MM.1S (cell line): ENCODE measurements at regions not wholly inside any gene's neighbourhood (a gene's known extent, or its start where the extent isn't known, plus 50 kb on each side); places are given as distances from the start of the nearest gene placed in this dataset.

Source experiments
- DNase-seq: peaks from one replicate; pipeline ENCODE4 v3.0.0-alpha.2; 2015
- H2AFZ ChIP-seq: fragments of 300-600 bp; sonication (generic); 2 replicates; pipeline ENCODE4 v1.6.0; 2016; ENCODE audit warnings: antibody characterized with exemption, low read length
- H3F3A ChIP-seq: fragments of 300-600 bp; sonication (generic); 2 replicates; pipeline ENCODE4 v1.6.1; 2016; ENCODE audit warnings: mild to moderate bottlenecking, antibody characterized with exemption, low read length, moderate library complexity, mixed read lengths; ENCODE audit not compliant: insufficient read depth
- H3K27ac ChIP-seq: fragments of 300-600 bp; sonication (generic); 2 replicates; pipeline ENCODE4 v1.5.1; 2016; ENCODE audit warnings: mild to moderate bottlenecking, low read length
- H3K27me3 ChIP-seq: fragments of 300-600 bp; sonication (generic); replicated peaks from 2 replicates; pipeline ENCODE4 v1.6.0; 2016; ENCODE audit warnings: low read length; ENCODE audit not compliant: insufficient read depth
- H3K36me3 ChIP-seq: fragments of 300-600 bp; sonication (generic); replicated peaks from 2 replicates; pipeline ENCODE4 v1.6.1; 2016; ENCODE audit warnings: mild to moderate bottlenecking, low read length, mixed read lengths; ENCODE audit not compliant: insufficient read depth
- H3K4me1 ChIP-seq: fragments of 300-600 bp; sonication (generic); 2 replicates; pipeline ENCODE4 v1.6.1; 2016; ENCODE audit warnings: low read length, mixed read lengths
- H3K4me2 ChIP-seq: fragments of 300-600 bp; sonication (generic); 2 replicates; pipeline ENCODE4 v1.6.0; 2016; ENCODE audit warnings: low read depth, low read length
- H3K4me3 ChIP-seq: fragments of 300-600 bp; sonication (generic); 2 replicates; pipeline ENCODE4 v1.5.1; 2016; ENCODE audit warnings: low read length, mixed read lengths
- H3K79me2 ChIP-seq: fragments of 300-600 bp; sonication (generic); 2 replicates; pipeline ENCODE4 v1.6.1; 2016; ENCODE audit warnings: mixed run types, low read length, mixed read lengths
- H3K9ac ChIP-seq: fragments of 300-600 bp; sonication (generic); 2 replicates; pipeline ENCODE4 v1.6.1; 2016; ENCODE audit warnings: low read length, mixed read lengths
- H3K9me2 ChIP-seq: fragments of 300-600 bp; sonication (generic); replicated peaks from 2 replicates; pipeline ENCODE4 v1.6.1; 2016; ENCODE audit warnings: mild to moderate bottlenecking, low read length, mixed read lengths; ENCODE audit not compliant: insufficient read depth
- H3K9me3 ChIP-seq: fragments of 300-600 bp; sonication (generic); replicated peaks from 2 replicates; pipeline ENCODE4 v1.6.1; 2016; ENCODE audit warnings: mild to moderate bottlenecking, low read length, mixed read lengths; ENCODE audit not compliant: insufficient read depth
- H4K20me1 ChIP-seq: fragments of 300-600 bp; sonication (generic); 2 replicates; pipeline ENCODE4 v1.6.1; 2016; ENCODE audit warnings: mild to moderate bottlenecking, low read length, moderate library complexity, mixed read lengths; ENCODE audit not compliant: insufficient read depth
- EZH2 ChIP-seq: fragments of 300-600 bp; sonication (generic); optimal IDR thresholded peaks from 2 replicates; pipeline ENCODE3; 2017; ENCODE audit warnings: low read depth, mild to moderate bottlenecking, antibody characterized with exemption, low read length, mixed read lengths
- EZH2phosphoT487 ChIP-seq: fragments of 300-600 bp; sonication (generic); IDR thresholded peaks from 2 replicates; pipeline ENCODE4 v1.6.1; 2018; ENCODE audit warnings: antibody characterized with exemption, low read length
- TF ChIP-seq, protein P1 (sequence below): fragments of 300-600 bp; sonication (generic); IDR thresholded peaks from 2 replicates; pipeline ENCODE4 v1.5.1; 2016; ENCODE audit warnings: antibody characterized with exemption, low read length, mixed read lengths

DNA sequence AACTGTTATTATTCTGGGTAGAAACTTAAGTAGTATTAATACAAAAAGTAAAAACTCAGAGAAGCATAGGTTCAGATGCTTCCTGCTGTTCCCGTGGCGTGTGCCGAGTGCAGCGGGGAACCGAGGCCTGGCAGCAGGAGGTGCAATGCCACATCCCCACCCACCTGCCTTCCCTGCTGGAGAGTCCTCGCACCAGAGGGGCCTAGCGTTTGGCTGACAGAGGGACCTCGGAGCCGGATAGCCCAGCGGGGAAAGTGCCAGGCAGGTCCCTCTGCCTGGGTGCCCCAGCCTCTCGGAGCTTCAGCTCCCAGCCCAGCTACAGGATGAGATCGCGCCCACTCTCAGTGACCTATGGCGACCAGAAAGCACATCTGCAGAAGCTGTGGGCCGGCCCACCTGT lies 169.6 kb upstream of the GSE1 start:
- H3K9ac ChIP-seq: no peak overlapping the region
- peaks cover 11% of the 10 kb centered on the region for H3K4me1 ChIP-seq
- H3K9me2 ChIP-seq: no peaks in the 10 kb centered on the region
- H2AFZ ChIP-seq: no peak overlapping the region
- no peak overlapping the region for H3K4me3 ChIP-seq
- DNase-seq: no peak
- H3K4me2 ChIP-seq: no peak overlapping the region
- no peaks in the 10 kb centered on the region for H3K36me3 ChIP-seq
- H3K79me2 ChIP-seq: no peaks in the 10 kb centered on the region
- TF ChIP-seq, protein P1, sequence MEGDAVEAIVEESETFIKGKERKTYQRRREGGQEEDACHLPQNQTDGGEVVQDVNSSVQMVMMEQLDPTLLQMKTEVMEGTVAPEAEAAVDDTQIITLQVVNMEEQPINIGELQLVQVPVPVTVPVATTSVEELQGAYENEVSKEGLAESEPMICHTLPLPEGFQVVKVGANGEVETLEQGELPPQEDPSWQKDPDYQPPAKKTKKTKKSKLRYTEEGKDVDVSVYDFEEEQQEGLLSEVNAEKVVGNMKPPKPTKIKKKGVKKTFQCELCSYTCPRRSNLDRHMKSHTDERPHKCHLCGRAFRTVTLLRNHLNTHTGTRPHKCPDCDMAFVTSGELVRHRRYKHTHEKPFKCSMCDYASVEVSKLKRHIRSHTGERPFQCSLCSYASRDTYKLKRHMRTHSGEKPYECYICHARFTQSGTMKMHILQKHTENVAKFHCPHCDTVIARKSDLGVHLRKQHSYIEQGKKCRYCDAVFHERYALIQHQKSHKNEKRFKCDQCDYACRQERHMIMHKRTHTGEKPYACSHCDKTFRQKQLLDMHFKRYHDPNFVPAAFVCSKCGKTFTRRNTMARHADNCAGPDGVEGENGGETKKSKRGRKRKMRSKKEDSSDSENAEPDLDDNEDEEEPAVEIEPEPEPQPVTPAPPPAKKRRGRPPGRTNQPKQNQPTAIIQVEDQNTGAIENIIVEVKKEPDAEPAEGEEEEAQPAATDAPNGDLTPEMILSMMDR: no peak
- no peak for TF ChIP-seq EZH2
- H3K27ac ChIP-seq: no peak overlapping the region
- peaks cover 9% of the 10 kb centered on the region; the same call in 1 of the 2 replicates for H3F3A ChIP-seq
- H4K20me1 ChIP-seq: no peaks in the 10 kb centered on the region
- peaks cover under 1% of the 10 kb centered on the region; the same call in 1 of the 2 replicates for H3K27me3 ChIP-seq
- no peaks in the 10 kb centered on the region for H3K9me3 ChIP-seq

DNA sequence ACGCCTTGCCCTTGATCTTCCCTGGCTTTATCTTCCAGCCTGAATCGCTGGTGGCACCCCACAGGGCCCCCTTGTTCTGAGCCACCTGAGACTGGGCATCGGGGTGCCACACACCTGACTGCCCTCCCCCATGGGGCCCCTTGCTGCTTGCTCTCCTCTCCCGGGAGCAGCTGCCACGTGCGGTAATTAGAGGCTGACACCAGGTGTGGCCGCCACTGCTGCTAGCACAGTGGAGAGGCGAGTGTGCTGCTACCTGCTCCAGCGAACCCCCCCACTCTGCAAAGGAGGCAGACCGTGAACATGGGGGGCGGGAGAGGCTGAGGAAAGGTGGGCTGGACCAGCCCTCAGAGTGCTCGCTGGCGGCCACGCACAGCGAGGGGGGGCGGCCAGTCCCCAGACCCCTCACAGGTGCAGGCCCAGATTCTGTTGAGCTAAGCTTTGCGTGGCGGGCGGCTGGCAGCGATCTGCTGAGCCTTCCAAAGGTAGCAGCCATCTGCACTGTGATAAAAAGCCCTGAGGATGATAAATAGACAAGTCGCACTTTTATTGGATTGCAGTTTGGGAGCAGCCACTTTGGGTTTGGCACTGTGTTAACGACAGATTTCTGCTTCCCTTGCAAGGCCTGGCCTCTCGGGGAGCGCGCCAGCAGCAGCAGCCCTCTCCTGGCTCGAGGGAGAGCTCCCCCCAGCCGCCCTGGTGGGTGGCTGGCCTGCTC lies 167.9 kb upstream of the GSE1 start:
- DNase-seq: peak; percentile 10
- H3K27ac ChIP-seq: no peak overlapping the region
- H3K27me3 ChIP-seq: no peaks in the 10 kb centered on the region; the same call in 1 of the 2 replicates
- peaks cover 20% of the 10 kb centered on the region for H3K4me1 ChIP-seq
- no peak overlapping the region for H3K9ac ChIP-seq
- H3K4me2 ChIP-seq: no peak overlapping the region
- H3K36me3 ChIP-seq: no peaks in the 10 kb centered on the region
- H3F3A ChIP-seq: peaks cover 18% of the 10 kb centered on the region
- H4K20me1 ChIP-seq: no peaks in the 10 kb centered on the region
- H3K9me2 ChIP-seq: no peaks in the 10 kb centered on the region
- no peaks in the 10 kb centered on the region for H3K9me3 ChIP-seq
- no peak overlapping the region for H3K4me3 ChIP-seq
- H2AFZ ChIP-seq: no peak overlapping the region
- no peaks in the 10 kb centered on the region for H3K79me2 ChIP-seq
- no peak for TF ChIP-seq EZH2phosphoT487
- TF ChIP-seq, protein P1: no peak
- TF ChIP-seq EZH2: no peak

DNA sequence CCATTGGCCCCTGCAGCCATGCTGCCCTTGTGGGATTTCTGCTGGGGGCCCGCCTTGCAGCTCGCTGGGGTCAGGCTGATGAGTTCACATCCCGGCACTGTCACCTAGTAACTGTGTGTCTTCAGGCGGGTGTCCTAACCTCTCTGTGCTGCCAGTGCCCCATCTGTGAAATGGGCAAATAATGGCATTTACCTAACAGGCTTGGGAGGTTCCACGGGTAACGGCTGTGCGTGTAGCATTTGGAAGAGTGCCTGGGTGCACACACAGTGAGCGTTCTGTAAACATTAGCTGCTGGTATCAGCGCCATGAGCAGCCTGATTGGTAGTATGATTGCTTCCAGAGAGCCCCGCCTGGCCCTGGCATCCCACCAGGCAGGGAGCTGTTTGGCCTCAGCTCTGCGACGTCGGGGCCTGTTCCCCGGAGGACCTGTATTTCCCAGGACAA lies 167.3 kb upstream of the GSE1 start:
- H3K36me3 ChIP-seq: no peaks in the 10 kb centered on the region
- H3K4me2 ChIP-seq: no peak overlapping the region
- TF ChIP-seq EZH2: no peak
- TF ChIP-seq EZH2phosphoT487: no peak
- TF ChIP-seq, protein P1: no peak
- peaks cover 20% of the 10 kb centered on the region for H3K4me1 ChIP-seq
- no peaks in the 10 kb centered on the region for H4K20me1 ChIP-seq
- no peak for DNase-seq
- peaks cover 18% of the 10 kb centered on the region for H3F3A ChIP-seq
- no peak overlapping the region for H3K27ac ChIP-seq
- no peaks in the 10 kb centered on the region for H3K9me2 ChIP-seq
- no peak overlapping the region for H2AFZ ChIP-seq
- no peaks in the 10 kb centered on the region; the same call in 1 of the 2 replicates for H3K27me3 ChIP-seq
- H3K9ac ChIP-seq: no peak overlapping the region
- no peaks in the 10 kb centered on the region for H3K79me2 ChIP-seq
- no peak overlapping the region for H3K4me3 ChIP-seq
- no peaks in the 10 kb centered on the region for H3K9me3 ChIP-seq
